SK-N-SH (cell line): ENCODE measurements at regions not wholly inside any gene's neighbourhood (a gene's known extent, or its start where the extent isn't known, plus 50 kb on each side); places are given as distances from the start of the nearest gene placed in this dataset.

ENCODE experiments used
- CTCF ChIP-seq: fragments of 200-600 bp; sonication (generic); IDR thresholded peaks from 2 replicates; pipeline ENCODE4 v1.6.1; 2017; ENCODE audit warnings: antibody characterized with exemption, mild to moderate bottlenecking, moderate library complexity
- EP300 ChIP-seq, 2 experiments: IDR thresholded peaks; 2 replicates each; pipeline versions ENCODE4 v1.4.0 to v1.6.1; 2012; ENCODE audit warnings: borderline replicate concordance in 1 of 2, low read depth in 1 of 2, low read length in 1 of 2
- EZH2phosphoT487 ChIP-seq: fragments of 200-600 bp; sonication (generic); IDR thresholded peaks from 2 replicates; pipeline ENCODE4 v1.6.1; 2017; ENCODE audit warnings: low read depth, mixed run types, mild to moderate bottlenecking, antibody characterized with exemption, moderate library complexity, borderline replicate concordance
- JUND ChIP-seq: IDR thresholded peaks from 2 replicates; pipeline ENCODE4 v1.4.0; 2012
- MAX ChIP-seq: IDR thresholded peaks from 2 replicates; pipeline ENCODE4 v1.4.0; 2012; ENCODE audit warnings: low read depth
- POLR2AphosphoS5 ChIP-seq: IDR thresholded peaks from 2 replicates; pipeline ENCODE4 v1.6.1; 2012; ENCODE audit warnings: low read depth, low read length
- RAD21 ChIP-seq: IDR thresholded peaks from 2 replicates; pipeline ENCODE4 v1.6.1; 2012; ENCODE audit warnings: mild to moderate bottlenecking, low read length
- REST ChIP-seq: IDR thresholded peaks from 2 replicates; pipeline ENCODE4 v1.6.1; 2012; ENCODE audit warnings: mild to moderate bottlenecking, low read depth, low read length, moderate library complexity
- SMC3 ChIP-seq: IDR thresholded peaks from 2 replicates; pipeline ENCODE4 v1.6.1; 2012; ENCODE audit warnings: low read depth, low read length, improper control_type of control experiment
- USF2 ChIP-seq: fragments of 150-350 bp; IDR thresholded peaks from 2 replicates; pipeline ENCODE4 v1.6.1; 2017; ENCODE audit warnings: antibody characterized with exemption, low read length, low read depth, borderline replicate concordance
- ZBTB33 ChIP-seq: IDR thresholded peaks from 2 replicates; pipeline ENCODE4 v1.4.0; 2012; ENCODE audit warnings: low read depth, borderline replicate concordance
- TF ChIP-seq, protein P1 (sequence below): IDR thresholded peaks from 2 replicates; pipeline ENCODE4; 2012

- TF ChIP-seq REST = no peak
- no peak for TF ChIP-seq CTCF
- TF ChIP-seq POLR2AphosphoS5 = no peak
- TF ChIP-seq USF2 = no peak
- TF ChIP-seq SMC3 = no peak
- TF ChIP-seq MAX = no peak
- no peak for TF ChIP-seq JUND
- TF ChIP-seq RAD21 = no peak
- TF ChIP-seq EZH2phosphoT487 = no peak
- no peak for TF ChIP-seq ZBTB33
- TF ChIP-seq, protein P1, sequence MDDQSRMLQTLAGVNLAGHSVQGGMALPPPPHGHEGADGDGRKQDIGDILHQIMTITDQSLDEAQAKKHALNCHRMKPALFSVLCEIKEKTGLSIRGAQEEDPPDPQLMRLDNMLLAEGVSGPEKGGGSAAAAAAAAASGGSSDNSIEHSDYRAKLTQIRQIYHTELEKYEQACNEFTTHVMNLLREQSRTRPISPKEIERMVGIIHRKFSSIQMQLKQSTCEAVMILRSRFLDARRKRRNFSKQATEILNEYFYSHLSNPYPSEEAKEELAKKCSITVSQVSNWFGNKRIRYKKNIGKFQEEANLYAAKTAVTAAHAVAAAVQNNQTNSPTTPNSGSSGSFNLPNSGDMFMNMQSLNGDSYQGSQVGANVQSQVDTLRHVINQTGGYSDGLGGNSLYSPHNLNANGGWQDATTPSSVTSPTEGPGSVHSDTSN = no peak
- no peak for TF ChIP-seq EP300 (IDR thresholded peaks at IDR 0.05; ENCODE audit: borderline replicate concordance in 1 of 2, low read depth in 1 of 2, low read length in 1 of 2)
Measured at GRCh38 chr10:108130575-108130974, 966.1 kb upstream of the SORCS1 start.
